ENCODE measurements at regions not wholly inside any gene's neighbourhood (a gene's known extent, or its start where the extent isn't known, plus 50 kb on each side); places are given as distances from the start of the nearest gene placed in this dataset.

DNA sequence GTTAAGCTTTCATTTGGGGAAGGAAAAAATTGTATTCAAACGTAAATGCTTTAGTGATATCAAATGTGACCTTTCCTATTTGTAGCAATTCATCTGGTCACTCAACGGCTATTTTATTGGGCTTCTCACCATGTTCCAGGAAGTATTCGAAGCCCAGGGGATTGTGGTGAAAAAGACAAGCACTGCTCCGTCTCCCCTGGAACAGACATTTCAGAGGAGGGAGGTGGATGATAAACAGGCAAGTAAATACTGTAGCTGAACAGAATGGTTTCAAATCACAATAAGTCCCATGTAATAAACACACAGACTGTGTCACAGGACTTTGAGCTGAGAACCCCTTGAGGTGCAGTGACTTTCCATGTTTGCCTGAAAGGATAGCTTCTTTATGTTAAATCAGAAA lies 464.7 kb upstream of the HNRNPA3 start:
- in situ Hi-C loops (cut with HindIII; ENCODE audit: low pct_unique_long_range_greater_than_20kb, low sequenced_read_pairs), result no loop called here
- no peak for DNase-seq (ENCODE audit: low read depth)

DNA sequence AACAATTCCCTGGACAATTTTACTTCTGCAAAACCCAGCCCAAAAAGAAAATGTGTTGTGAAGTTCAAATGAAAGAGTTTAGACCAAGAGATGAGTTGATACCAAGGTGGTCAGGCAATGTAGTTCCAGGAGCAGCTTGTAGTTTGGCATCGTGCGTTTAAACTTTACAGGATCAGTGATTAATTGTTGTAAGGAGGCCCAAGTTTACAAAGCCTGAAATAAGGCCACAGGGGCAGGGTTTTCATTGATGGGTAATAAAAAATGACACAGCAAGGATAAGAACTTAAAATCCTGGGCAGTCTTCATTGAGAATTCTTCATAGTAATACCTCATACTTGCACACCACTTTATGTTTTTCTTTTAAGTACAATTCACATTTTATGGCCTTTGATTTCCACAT lies 463.9 kb upstream of the HNRNPA3 start:
- DNase-seq (ENCODE audit: low read depth), result no peak
- in situ Hi-C loops (cut with HindIII; ENCODE audit: low pct_unique_long_range_greater_than_20kb, low sequenced_read_pairs), result no loop called here

GRCh38 chr2:176751314-176752227 lies 461.0 kb upstream of the HNRNPA3 start:
- in situ Hi-C loops (cut with HindIII; ENCODE audit: low pct_unique_long_range_greater_than_20kb, low sequenced_read_pairs), result no loop called here
- DNase-seq (ENCODE audit: low read depth), result no peak

DNA sequence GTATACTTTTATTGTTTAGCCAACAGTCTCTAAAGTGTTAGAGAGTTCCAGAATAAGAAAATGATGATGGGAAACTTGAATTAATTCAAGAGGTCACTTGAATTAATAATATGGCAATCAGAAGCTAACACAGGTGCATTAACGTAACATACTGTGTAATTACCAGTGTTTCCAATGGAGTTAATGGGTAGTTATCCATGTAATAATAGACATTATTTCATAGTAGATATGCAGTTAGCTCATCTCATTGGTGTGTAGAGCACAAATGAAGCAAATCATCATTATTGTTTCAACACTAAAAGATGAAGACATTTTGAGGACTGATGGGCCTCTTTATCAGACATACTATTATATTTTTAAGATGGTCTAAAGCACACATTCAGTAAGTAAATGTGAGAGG lies 460.3 kb upstream of the HNRNPA3 start:
- in situ Hi-C loops (cut with HindIII; ENCODE audit: low pct_unique_long_range_greater_than_20kb, low sequenced_read_pairs), result no loop called here
- no peak for DNase-seq (ENCODE audit: low read depth)

DNA sequence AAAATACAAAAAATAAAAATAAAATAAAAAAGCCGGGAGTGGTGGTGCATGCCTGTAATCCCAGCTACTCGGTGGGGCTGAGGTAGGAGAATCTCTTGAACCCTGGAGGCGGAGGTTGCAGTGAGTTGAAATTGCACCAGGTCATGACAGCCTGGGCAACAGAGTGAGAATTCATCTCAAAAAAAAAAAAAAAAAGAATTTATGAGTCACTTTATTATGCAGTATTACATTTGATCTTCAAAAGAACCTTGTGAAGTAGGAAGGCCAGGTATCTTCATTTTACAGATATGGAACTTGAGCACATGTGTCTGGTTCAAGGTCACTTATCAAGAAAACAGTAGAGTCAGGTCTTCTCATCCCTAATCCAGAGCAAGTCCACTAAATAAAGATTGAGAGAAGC lies 459.4 kb upstream of the HNRNPA3 start:
- in situ Hi-C loops (cut with HindIII; ENCODE audit: low pct_unique_long_range_greater_than_20kb, low sequenced_read_pairs), result no loop called here
- no peak for DNase-seq (ENCODE audit: low read depth)

DNA sequence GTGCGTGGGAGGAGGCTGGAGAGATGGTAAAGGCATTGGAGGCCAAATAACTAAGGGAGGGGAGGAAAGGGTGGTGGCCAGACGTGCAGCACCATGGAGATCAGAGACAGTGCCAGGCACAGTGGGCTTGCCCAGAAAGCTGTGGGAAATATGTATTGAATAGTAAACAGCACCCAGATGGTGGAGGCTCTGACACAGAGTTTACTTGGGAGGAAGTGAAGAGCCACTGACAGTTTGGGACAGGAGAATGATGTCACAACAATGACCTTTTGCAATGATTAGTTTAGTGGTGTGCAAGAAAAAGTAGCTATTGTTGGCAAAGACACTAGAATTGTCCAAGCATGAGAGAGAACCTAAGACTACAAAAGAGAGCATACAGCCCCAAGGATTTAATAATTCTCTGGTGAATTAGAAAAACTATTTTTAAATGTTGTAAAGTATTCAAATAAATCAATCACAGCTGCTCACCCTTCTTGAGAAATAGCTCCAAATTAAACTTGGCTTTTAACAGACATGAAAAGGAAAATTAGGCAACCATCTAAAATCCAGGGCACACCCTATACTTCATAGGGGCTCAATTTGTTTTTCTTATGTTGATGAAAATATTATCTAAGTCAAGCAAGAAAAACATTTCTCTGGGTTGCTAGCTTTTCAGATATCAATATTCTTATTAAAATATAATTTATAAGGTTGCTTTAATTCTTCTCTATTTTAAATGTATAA lies 458.7 kb upstream of the HNRNPA3 start:
- in situ Hi-C loops (cut with HindIII; ENCODE audit: low pct_unique_long_range_greater_than_20kb, low sequenced_read_pairs), result no loop called here
- peak; percentile 13 for DNase-seq (ENCODE audit: low read depth)

DNA sequence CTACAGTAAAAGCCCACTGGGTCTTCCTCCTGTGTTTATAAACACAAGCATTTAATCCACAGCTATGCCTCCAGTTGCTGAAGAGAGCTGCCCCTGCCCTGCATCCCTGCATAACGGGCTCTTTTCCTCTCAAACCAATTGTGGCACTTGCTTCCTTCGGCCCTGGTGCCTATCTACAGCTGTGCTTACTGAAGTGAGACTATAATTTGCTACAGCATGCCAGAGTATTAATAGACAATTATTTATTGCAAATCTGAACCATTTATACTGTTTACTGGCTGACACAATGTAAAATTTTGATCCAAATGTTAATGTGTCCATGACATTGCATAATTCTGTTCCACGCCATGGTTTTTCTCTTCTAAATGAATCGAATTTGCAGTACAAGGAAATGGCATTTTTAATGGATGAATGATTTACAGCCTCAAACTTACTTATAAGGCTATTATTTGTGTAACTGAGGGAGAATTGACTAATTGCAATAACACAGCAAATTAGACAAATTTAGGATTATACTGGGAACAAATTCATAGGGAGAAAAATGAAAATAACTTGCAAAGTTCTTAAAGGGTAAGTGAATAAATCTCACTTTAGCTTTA lies 457.0 kb upstream of the HNRNPA3 start:
- peak; percentile 19 for DNase-seq (ENCODE audit: low read depth)
- in situ Hi-C loops (cut with HindIII; ENCODE audit: low pct_unique_long_range_greater_than_20kb, low sequenced_read_pairs), result no loop called here

GRCh38 chr2:176758426-176758825 lies 454.2 kb upstream of the HNRNPA3 start:
- DNase-seq (ENCODE audit: low read depth), result no peak
- in situ Hi-C loops (cut with HindIII; ENCODE audit: low pct_unique_long_range_greater_than_20kb, low sequenced_read_pairs), result no loop called here

GRCh38 chr2:176760439-176760838 lies 452.2 kb upstream of the HNRNPA3 start:
- no peak for DNase-seq (ENCODE audit: low read depth)
- in situ Hi-C loops (cut with HindIII; ENCODE audit: low pct_unique_long_range_greater_than_20kb, low sequenced_read_pairs), result no loop called here

DNA sequence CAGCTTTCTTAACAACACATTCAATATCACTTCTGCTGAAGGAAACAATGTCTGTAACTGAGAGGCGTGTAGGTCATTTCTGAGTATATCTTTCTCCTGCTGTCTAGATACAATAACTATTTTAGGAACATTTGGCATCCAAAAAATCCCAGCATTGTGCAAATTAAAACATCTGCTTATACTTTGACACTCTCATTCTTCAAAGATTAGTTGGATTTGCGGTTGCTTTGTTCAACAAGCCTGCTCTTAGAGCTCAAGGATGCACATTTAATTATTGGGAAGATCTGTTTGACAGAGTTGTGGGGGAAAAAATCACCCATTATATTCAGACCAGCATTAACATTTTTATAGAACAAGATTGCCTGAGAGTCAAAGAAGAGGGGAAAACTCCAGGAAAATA lies 449.5 kb upstream of the HNRNPA3 start:
- in situ Hi-C loops (cut with HindIII; ENCODE audit: low pct_unique_long_range_greater_than_20kb, low sequenced_read_pairs), result no loop called here
- no peak for DNase-seq (ENCODE audit: low read depth)

GRCh38 chr2:176763851-176764404 lies 448.7 kb upstream of the HNRNPA3 start:
- DNase-seq (ENCODE audit: low read depth), result peak; percentile 2
- in situ Hi-C loops (cut with HindIII; ENCODE audit: low pct_unique_long_range_greater_than_20kb, low sequenced_read_pairs), result no loop called here

DNA sequence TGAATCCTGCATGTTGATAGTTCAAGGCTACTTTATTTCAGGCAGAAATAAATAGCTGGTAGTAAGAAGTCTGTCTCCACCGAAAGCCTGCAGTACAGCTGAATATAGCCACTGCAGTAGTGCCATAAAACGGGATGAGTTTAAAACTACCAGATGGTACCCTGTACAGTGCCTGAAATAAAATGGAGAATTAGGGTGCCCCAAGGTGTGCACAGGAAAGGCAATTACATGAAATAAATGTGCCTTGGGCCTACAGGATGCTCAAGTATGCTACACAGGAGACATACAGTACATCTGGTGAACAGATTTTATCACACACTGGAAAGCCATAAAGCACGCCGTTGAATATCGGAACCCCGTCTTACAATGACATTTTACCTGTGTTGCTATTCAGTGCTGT lies 447.7 kb upstream of the HNRNPA3 start:
- DNase-seq (ENCODE audit: low read depth), result no peak
- in situ Hi-C loops (cut with HindIII; ENCODE audit: low pct_unique_long_range_greater_than_20kb, low sequenced_read_pairs), result no loop called here

DNA sequence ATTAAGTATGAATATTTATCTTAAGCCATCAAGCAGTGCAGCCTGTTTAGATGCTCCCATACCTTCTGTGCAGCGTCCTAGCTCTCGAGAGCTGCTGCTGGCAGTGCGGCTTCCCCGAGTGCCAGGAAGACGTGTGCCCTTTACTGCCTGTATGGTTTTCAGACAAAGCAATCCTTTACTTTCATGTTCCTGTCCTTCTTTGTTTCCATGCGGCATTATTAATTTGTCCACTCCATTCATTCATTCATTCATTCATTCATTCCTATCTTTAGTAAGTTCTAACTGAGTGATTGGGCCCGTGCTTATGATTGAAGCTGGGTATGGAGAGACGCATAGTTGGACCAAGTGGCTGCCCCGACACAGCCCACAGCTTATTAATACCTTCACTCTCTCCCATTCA lies 446.6 kb upstream of the HNRNPA3 start:
- in situ Hi-C loops (cut with HindIII; ENCODE audit: low pct_unique_long_range_greater_than_20kb, low sequenced_read_pairs), result no loop called here
- DNase-seq (ENCODE audit: low read depth), result no peak

DNA sequence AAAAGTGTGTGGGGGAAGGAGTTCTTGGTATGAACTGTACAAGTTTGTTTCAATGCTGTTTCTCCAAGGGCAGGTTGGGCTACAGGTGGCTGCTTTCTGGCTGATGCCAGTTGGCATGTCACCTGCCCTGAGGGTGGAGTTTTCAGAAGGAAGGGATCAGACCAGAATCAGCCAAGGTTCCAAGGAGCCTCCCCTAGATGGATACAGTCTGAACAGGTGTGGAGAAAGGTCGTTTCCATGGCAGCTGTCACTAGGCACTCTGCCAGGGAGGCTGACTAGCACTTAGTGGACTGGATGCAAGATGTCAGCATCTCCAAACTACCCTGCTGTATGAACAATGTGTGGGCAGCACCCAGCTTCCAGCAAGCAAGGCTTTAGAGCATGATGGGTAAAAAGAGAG lies 444.4 kb upstream of the HNRNPA3 start:
- no peak for DNase-seq (ENCODE audit: low read depth)
- in situ Hi-C loops (cut with HindIII; ENCODE audit: low pct_unique_long_range_greater_than_20kb, low sequenced_read_pairs), result no loop called here

- in situ Hi-C loops (cut with HindIII; ENCODE audit: low pct_unique_long_range_greater_than_20kb, low sequenced_read_pairs), result no loop called here
- DNase-seq (ENCODE audit: low read depth), result no peak
Observed at GRCh38 chr2:176769021-176769420, 443.6 kb upstream of the HNRNPA3 start.

DNA sequence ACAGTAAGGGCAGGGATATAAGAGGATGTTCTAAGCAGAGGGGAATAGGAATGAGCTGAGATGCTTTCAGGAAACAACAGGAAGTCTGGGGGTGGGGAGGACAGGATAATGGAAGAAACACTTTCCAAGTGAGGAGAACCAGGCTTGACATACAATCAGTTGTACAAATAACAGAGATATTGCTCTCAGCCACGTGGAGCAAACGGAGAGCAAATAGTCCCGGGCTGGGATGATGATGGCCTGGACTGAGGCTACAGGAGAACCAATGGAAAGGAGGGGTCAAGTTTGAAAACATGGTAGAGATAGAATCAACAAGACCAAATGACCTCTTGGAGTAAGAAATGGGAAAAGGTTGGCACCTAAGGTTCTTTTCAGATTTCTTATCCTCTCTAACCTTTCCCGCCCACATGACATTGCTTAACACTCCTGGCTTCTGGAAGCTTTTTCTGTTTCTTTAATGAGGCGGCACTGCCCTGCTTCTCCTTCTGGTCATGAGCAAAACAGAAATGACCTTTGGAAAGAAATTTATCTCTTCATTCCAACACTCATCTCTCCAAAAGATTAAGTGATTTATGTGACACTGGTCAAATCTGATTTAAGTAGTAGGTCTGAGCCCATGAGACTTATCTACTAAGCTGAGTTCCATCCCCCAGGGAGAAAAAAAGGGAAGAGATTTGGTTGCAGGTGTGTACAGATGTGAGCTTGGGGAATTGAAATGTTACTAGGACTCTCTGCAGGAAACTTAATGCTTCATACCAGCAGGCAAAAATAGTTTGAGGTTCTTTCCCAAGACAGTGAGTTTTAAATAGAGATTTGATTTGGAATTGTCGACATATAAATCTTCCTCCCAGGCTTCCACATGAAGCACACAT lies 442.9 kb upstream of the HNRNPA3 start:
- in situ Hi-C loops (cut with HindIII; ENCODE audit: low pct_unique_long_range_greater_than_20kb, low sequenced_read_pairs), result no loop called here
- DNase-seq (ENCODE audit: low read depth), result no peak

- no peak for DNase-seq (ENCODE audit: low read depth)
- in situ Hi-C loops (cut with HindIII; ENCODE audit: low pct_unique_long_range_greater_than_20kb, low sequenced_read_pairs), result no loop called here
Observed at GRCh38 chr2:176772816-176773215, 439.8 kb upstream of the HNRNPA3 start.

DNA sequence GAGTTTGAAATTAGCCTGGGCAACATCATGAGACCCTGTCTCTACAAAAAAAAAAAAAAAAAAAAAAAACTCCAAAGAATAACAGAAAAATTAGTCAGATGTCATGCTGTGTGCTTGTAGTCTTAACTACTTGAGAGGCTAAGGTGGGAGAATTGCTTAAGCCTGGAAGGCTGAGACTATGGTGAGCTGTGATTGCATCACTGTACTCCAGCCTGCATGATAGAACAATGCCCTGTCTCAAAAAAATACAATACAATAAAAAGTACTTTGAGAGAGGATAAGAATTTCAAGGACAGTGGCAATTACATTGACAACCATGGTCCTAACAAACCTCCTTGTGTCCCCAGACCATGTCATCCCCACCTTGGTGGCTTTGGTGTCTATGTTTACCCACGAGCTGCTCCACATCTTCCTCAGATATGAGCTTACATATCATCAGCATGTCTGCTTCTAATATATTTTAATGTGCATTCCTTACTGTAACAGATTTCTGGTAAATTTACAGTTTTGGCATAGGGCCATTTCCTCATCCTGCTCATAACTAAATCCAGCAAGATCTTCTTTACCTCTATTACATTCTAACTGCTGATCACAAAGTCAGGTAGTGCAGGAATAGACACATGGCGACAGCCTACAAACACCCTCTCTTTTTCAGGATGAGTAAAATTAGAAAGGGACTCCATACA lies 437.7 kb upstream of the HNRNPA3 start:
- DNase-seq (ENCODE audit: low read depth), result no peak
- in situ Hi-C loops (cut with HindIII; ENCODE audit: low pct_unique_long_range_greater_than_20kb, low sequenced_read_pairs), result no loop called here
